SU-DHL-6 (cell line): ENCODE measurements at regions not wholly inside any gene's neighbourhood (a gene's known extent, or its start where the extent isn't known, plus 50 kb on each side); places are given as distances from the start of the nearest gene placed in this dataset.

Source experiments
- H2AFZ ChIP-seq: fragments of 200-600 bp; sonication (generic); 2 replicates; pipeline ENCODE4 v1.6.1; 2014; ENCODE audit warnings: low read depth, mild to moderate bottlenecking, moderate library complexity, mixed read lengths, antibody characterized with exemption, low read length; ENCODE audit not compliant: severe bottlenecking
- H3F3A ChIP-seq: fragments of 200-600 bp; shearing (Covaris generic); 2 replicates; pipeline ENCODE4 v1.6.0; 2016; ENCODE audit warnings: antibody characterized with exemption, mild to moderate bottlenecking; ENCODE audit not compliant: insufficient read depth
- H3K27ac ChIP-seq: fragments of 200-600 bp; sonication (generic); 2 replicates; pipeline ENCODE4 v1.5.1; 2016; ENCODE audit warnings: low read depth, mild to moderate bottlenecking, low read length, moderate library complexity, mixed read lengths
- H3K27me3 ChIP-seq: fragments of 200-600 bp; sonication (generic), shearing (Covaris generic); 2 replicates; pipeline ENCODE4 v1.6.0; 2014; ENCODE audit warnings: mild to moderate bottlenecking, low read length
- H3K36me3 ChIP-seq: fragments of 200-600 bp; sonication (generic); 2 replicates; pipeline ENCODE4 v1.6.1; 2014; ENCODE audit warnings: mild to moderate bottlenecking, low read length, mixed read lengths
- H3K4me2 ChIP-seq: fragments of 300-600, 200-600 bp; shearing (Covaris generic), sonication (generic); 2 replicates; pipeline ENCODE4 v1.6.0; 2014; ENCODE audit warnings: low read length, low read depth, mild to moderate bottlenecking; ENCODE audit not compliant: poor library complexity, severe bottlenecking
- H3K4me3 ChIP-seq: fragments of 200-600 bp; sonication (generic); 2 replicates; pipeline ENCODE4 v1.5.1; 2014; ENCODE audit warnings: antibody characterized with exemption, low read length, mild to moderate bottlenecking, mixed read lengths; ENCODE audit not compliant: insufficient read depth, poor library complexity, severe bottlenecking
- H3K79me2 ChIP-seq: fragments of 200-600 bp; sonication (generic); 2 replicates; pipeline ENCODE4 v1.6.1; 2014; ENCODE audit warnings: mild to moderate bottlenecking, low read length, moderate library complexity; ENCODE audit not compliant: insufficient read depth
- H3K9ac ChIP-seq: fragments of 200-600 bp; sonication (generic); 2 replicates; pipeline ENCODE4 v1.7.0; 2014; ENCODE audit warnings: mild to moderate bottlenecking, low read length
- H3K9me2 ChIP-seq: fragments of 200-600 bp; sonication (generic); replicated peaks from 2 replicates; pipeline ENCODE4 v1.6.1; 2014; ENCODE audit warnings: low read length; ENCODE audit not compliant: insufficient read depth
- H3K9me3 ChIP-seq: fragments of 200-600 bp; sonication (generic); 2 replicates; pipeline ENCODE4 v1.6.1; 2014; ENCODE audit warnings: low read length, mixed read lengths; ENCODE audit not compliant: insufficient read depth
- H4K20me1 ChIP-seq: fragments of 200-600 bp; sonication (generic); 2 replicates; pipeline ENCODE4 v1.6.1; 2014; ENCODE audit warnings: low read depth, mild to moderate bottlenecking, antibody characterized with exemption, low read length, moderate library complexity, mixed read lengths
- EZH2phosphoT487 ChIP-seq: fragments of 200-600 bp; sonication (generic), shearing (Covaris generic); conservative IDR thresholded peaks from 2 replicates; pipeline ENCODE4 v1.6.1; 2018; ENCODE audit warnings: mild to moderate bottlenecking, antibody characterized with exemption, low read length, moderate library complexity, mixed read lengths
- TF ChIP-seq, protein P1 (sequence below): fragments of 200-600 bp; sonication (generic); IDR thresholded peaks from one replicate; pipeline ENCODE4 v1.5.1; 2017; ENCODE audit warnings: antibody characterized with exemption, mild to moderate bottlenecking, low read length, moderate library complexity; ENCODE audit not compliant: insufficient read depth, poor library complexity, severe bottlenecking

DNA sequence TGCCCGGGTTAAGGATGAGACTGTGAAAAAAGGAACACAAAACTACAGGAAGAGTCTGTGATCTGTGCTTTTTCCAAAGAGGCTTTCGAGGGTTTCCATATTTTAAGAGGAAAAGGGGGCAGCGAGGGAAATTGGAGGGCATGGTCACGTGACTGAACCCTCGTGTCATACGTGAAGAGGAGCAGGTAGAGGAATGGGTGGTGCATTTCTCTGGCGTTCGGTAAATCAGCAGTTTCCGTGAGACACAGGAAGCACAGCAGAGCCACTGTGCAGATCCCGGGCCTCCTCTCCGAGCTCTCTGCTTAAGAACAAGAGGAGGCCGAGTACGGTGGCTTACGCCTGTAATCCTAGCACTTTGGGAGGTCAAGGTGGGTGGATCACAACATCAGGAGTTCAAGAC is 219.7 kb downstream of the NDUFA10 start:
- Histone ChIP-seq H3K4me2 (no peak overlapping the region), H3K9me2 (no peaks in the 10 kb centered on the region), H3K9me3 (no peaks in the 10 kb centered on the region), H3K27ac (no peak overlapping the region), H3F3A (no peaks in the 10 kb centered on the region), H3K27me3 (no peaks in the 10 kb centered on the region), H3K79me2 (no peaks in the 10 kb centered on the region), H4K20me1 (no peaks in the 10 kb centered on the region), H3K9ac (no peak overlapping the region), H3K4me3 (no peak overlapping the region), H2AFZ (no peak overlapping the region), H3K36me3 (no peaks in the 10 kb centered on the region)
- no peak for TF ChIP-seq EZH2phosphoT487
- TF ChIP-seq, protein P1, sequence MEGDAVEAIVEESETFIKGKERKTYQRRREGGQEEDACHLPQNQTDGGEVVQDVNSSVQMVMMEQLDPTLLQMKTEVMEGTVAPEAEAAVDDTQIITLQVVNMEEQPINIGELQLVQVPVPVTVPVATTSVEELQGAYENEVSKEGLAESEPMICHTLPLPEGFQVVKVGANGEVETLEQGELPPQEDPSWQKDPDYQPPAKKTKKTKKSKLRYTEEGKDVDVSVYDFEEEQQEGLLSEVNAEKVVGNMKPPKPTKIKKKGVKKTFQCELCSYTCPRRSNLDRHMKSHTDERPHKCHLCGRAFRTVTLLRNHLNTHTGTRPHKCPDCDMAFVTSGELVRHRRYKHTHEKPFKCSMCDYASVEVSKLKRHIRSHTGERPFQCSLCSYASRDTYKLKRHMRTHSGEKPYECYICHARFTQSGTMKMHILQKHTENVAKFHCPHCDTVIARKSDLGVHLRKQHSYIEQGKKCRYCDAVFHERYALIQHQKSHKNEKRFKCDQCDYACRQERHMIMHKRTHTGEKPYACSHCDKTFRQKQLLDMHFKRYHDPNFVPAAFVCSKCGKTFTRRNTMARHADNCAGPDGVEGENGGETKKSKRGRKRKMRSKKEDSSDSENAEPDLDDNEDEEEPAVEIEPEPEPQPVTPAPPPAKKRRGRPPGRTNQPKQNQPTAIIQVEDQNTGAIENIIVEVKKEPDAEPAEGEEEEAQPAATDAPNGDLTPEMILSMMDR = no peak

DNA sequence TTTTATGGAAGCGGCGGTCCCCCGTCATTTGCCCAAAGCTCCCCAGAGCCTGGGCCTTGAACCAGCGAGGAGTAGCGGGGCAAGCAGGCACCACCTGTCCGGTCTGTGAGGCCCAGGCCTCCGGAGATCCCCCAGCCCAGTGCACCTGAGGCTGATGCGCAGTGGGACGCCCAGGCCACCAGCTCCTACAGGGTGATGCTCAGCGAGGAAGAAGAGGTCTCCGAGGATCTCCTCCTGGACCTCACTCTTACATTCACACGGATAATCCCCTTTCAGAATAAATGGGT is 220.2 kb downstream of the NDUFA10 start:
- Histone ChIP-seq H3K27ac (no peak overlapping the region), H4K20me1 (no peaks in the 10 kb centered on the region), H3K9me2 (no peaks in the 10 kb centered on the region), H3K9me3 (no peaks in the 10 kb centered on the region), H3K9ac (no peak overlapping the region), H3F3A (no peaks in the 10 kb centered on the region), H3K27me3 (no peaks in the 10 kb centered on the region), H2AFZ (no peak overlapping the region), H3K79me2 (no peaks in the 10 kb centered on the region), H3K4me3 (no peak overlapping the region), H3K36me3 (no peaks in the 10 kb centered on the region), H3K4me2 (no peak overlapping the region)
- no peak for TF ChIP-seq EZH2phosphoT487
- TF ChIP-seq, protein P1 = no peak

DNA sequence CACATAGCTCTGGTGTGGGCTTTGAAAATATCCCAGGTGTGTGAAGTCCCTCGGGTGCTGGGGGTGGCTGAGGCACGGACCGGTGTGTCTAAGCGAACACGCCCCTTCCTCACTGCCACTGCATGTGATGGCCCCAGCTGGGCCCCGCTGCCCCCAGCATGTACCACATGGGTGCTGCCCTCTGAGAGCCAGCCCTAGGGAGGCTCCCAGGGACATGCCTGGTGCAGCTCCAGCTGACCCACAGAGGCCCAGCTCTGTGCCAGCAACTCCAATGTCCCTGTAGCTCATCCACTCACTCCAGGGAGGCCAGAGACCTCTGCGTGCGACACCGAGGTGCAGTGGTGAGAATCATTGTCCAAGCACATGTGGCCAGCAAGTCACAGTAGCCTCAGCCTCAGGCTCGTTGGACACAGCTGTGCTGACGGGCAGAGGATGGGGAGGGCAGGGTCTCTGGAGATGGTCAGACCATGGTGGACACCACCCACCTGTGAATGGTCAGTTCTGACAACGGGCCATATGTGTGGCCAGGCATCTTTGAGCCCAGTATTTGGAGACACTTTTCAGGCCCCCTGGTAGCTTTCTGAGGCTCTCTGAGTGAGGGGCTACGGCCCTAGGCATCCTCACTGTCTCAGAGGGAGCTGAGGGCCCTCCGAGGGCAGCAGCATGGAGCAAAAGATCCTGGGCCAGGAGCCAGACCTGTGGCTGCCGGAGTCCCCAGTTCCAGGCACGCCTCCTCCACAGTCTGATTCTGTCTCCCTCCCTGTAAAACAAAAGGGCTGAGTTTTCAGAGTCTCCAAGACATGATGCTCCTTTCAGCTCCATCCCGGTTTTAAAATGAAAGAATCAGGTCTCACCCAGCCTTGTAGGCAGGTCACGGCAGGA is 220.7 kb downstream of the NDUFA10 start:
- H3K36me3 ChIP-seq = no peaks in the 10 kb centered on the region
- H3K27ac ChIP-seq = no peak overlapping the region
- H3K9me3 ChIP-seq = no peaks in the 10 kb centered on the region
- H3K4me2 ChIP-seq = no peak overlapping the region
- TF ChIP-seq EZH2phosphoT487 = no peak
- TF ChIP-seq, protein P1 = no peak
- H3K9me2 ChIP-seq = no peaks in the 10 kb centered on the region
- no peak overlapping the region for H2AFZ ChIP-seq
- H3K4me3 ChIP-seq = no peak overlapping the region
- no peaks in the 10 kb centered on the region for H4K20me1 ChIP-seq
- no peaks in the 10 kb centered on the region for H3K27me3 ChIP-seq
- no peaks in the 10 kb centered on the region for H3F3A ChIP-seq
- no peaks in the 10 kb centered on the region for H3K79me2 ChIP-seq
- no peak overlapping the region for H3K9ac ChIP-seq
